HEK293T (cell line): ENCODE measurements at regions not wholly inside any gene's neighbourhood (a gene's known extent, or its start where the extent isn't known, plus 50 kb on each side); places are given as distances from the start of the nearest gene placed in this dataset.

ENCODE experiments used
- ARNT ChIP-seq: fragments of 450-650 bp; IDR thresholded peaks from 2 replicates; pipeline ENCODE4 v1.6.1; 2017; ENCODE audit warnings: mild to moderate bottlenecking
- BHLHE40 ChIP-seq: fragments of 450-650 bp; IDR thresholded peaks from 2 replicates; pipeline ENCODE4 v1.6.1; 2016; ENCODE audit warnings: mild to moderate bottlenecking, moderate library complexity, borderline replicate concordance
- CTBP1 ChIP-seq: fragments of 450-650 bp; IDR thresholded peaks from 2 replicates; pipeline ENCODE4 v1.6.1; 2016; ENCODE audit warnings: borderline replicate concordance
- ELF4 ChIP-seq: fragments of 450-650 bp; IDR thresholded peaks from 2 replicates; pipeline ENCODE4 v1.6.1; 2017; ENCODE audit warnings: antibody characterized with exemption
- FOXA1 ChIP-seq: fragments of 450-650 bp; IDR thresholded peaks from 2 replicates; pipeline ENCODE4 v1.6.1; 2016; ENCODE audit warnings: mild to moderate bottlenecking
- FOXK2 ChIP-seq: fragments of 450-650 bp; IDR thresholded peaks from 2 replicates; pipeline ENCODE4 v1.6.1; 2016; ENCODE audit warnings: mild to moderate bottlenecking
- FOXM1 ChIP-seq: fragments of 450-650 bp; IDR thresholded peaks from 2 replicates; pipeline ENCODE4 v1.6.1; 2017; ENCODE audit warnings: mild to moderate bottlenecking, borderline replicate concordance
- HDGF ChIP-seq: fragments of 450-650 bp; IDR thresholded peaks from 2 replicates; pipeline ENCODE4 v1.6.1; 2017; ENCODE audit warnings: antibody characterized with exemption, borderline replicate concordance
- L3MBTL2 ChIP-seq: fragments of 450-650 bp; conservative IDR thresholded peaks from 2 replicates; pipeline ENCODE4 v1.6.1; 2016; ENCODE audit warnings: mild to moderate bottlenecking
- LEF1 ChIP-seq: fragments of 450-650 bp; IDR thresholded peaks from 2 replicates; pipeline ENCODE4 v1.6.1; 2017; ENCODE audit warnings: mild to moderate bottlenecking, borderline replicate concordance
- SP1 ChIP-seq: fragments of 450-650 bp; IDR thresholded peaks from 2 replicates; pipeline ENCODE4 v1.6.1; 2017
- SUZ12 ChIP-seq: fragments of 450-650 bp; IDR thresholded peaks from 2 replicates; pipeline ENCODE4 v1.6.1; 2016; ENCODE audit warnings: mild to moderate bottlenecking
- TARDBP ChIP-seq: fragments of 450-650 bp; IDR thresholded peaks from 2 replicates; pipeline ENCODE4 v1.6.1; 2016

- no peak for TF ChIP-seq TARDBP
- TF ChIP-seq LEF1, result no peak
- no peak for TF ChIP-seq HDGF
- TF ChIP-seq FOXA1, result no peak
- no peak for TF ChIP-seq SP1
- TF ChIP-seq SUZ12, result no peak
- no peak for TF ChIP-seq ARNT
- no peak for TF ChIP-seq CTBP1
- no peak for TF ChIP-seq L3MBTL2
- TF ChIP-seq FOXM1, result no peak
- no peak for TF ChIP-seq FOXK2
- no peak for TF ChIP-seq BHLHE40
- no peak for TF ChIP-seq ELF4
These were observed 671.9 kb upstream of the PKDCC start for GRCh38 chr2:41375901-41376300.
